NCI-H526 (cell line): ENCODE measurements at regions not wholly inside any gene's neighbourhood (a gene's known extent, or its start where the extent isn't known, plus 50 kb on each side); places are given as distances from the start of the nearest gene placed in this dataset.
"Not testable (repeated sequence)": the region's sequence is repeated elsewhere in the genome, so short reads cannot be mapped to it uniquely, and the experiment has no call there.

ENCODE experiments used
- DNase-seq, 2 experiments: peaks; one replicate each; lab custom pipeline; 2025; lab: John Stamatoyannopoulos, UW

- peak; percentile 63 to 90 for DNase-seq
Observed at GRCh38 chr17:72556944-72557826, 436.4 kb downstream of the SOX9 start.

GRCh38 chr17:72558971-72559476, 438.2 kb downstream of the SOX9 start:
- DNase-seq, result no peak

GRCh38 chr17:72560303-72561247, 439.8 kb downstream of the SOX9 start:
- DNase-seq, result peak; percentile 35 to 80

- no peak for DNase-seq
Observed at GRCh38 chr17:72561266-72561665, 440.4 kb downstream of the SOX9 start.

- DNase-seq, result no peak
Observed at GRCh38 chr17:72561680-72562079, 440.9 kb downstream of the SOX9 start.

- DNase-seq, result no peak
Observed at GRCh38 chr17:72562615-72563188, 441.9 kb downstream of the SOX9 start.

- DNase-seq, result no peak
Observed at GRCh38 chr17:72563952-72564351, 443.1 kb downstream of the SOX9 start.

- no peak for DNase-seq
Observed at GRCh38 chr17:72565006-72565405, 444.2 kb downstream of the SOX9 start.

GRCh38 chr17:72565758-72566157, 444.9 kb downstream of the SOX9 start:
- no peak for DNase-seq

- DNase-seq, result no peak
Observed at GRCh38 chr17:72566671-72567484, 446.1 kb downstream of the SOX9 start.

- no peak for DNase-seq
Observed at GRCh38 chr17:72567774-72568173, 447.0 kb downstream of the SOX9 start.

GRCh38 chr17:72569148-72569946, 448.5 kb downstream of the SOX9 start:
- no peak for DNase-seq

- peak; percentile 35 to 47 for DNase-seq
Observed at GRCh38 chr17:72571813-72572396, 451.1 kb downstream of the SOX9 start.

- no peak for DNase-seq
Observed at GRCh38 chr17:72572604-72573491, 452.0 kb downstream of the SOX9 start.

- DNase-seq, result not testable (repeated sequence)
Observed at GRCh38 chr17:72573492-72573801, 452.6 kb downstream of the SOX9 start.

- no peak for DNase-seq
Observed at GRCh38 chr17:72574675-72575510, 454.1 kb downstream of the SOX9 start.

- no peak for DNase-seq
Observed at GRCh38 chr17:72575542-72576233, 454.9 kb downstream of the SOX9 start.
